Activated T-cell treated with anti-CD3 and anti-CD28 coated beads, Interleukin-2, amount 50 U/mL, for 72 hours (primary cell): ENCODE measurements at regions not wholly inside any gene's neighbourhood (a gene's known extent, or its start where the extent isn't known, plus 50 kb on each side); places are given as distances from the start of the nearest gene placed in this dataset.

ENCODE experiments used
- ATAC-seq, 2 donors: fragments of 150-1000 bp; cut with Tn5 transposase; replicated peaks in 1 of 2; 2 replicates each; pipeline ENCODE4 v1.10.0; 2021; ENCODE audit warnings: moderate library complexity in 2 of 2, mild to moderate bottlenecking in 1 of 2
- DNase-seq, 2 donors: peaks; one replicate each; pipeline ENCODE4 v3.0.0; 2021 to 2022; ENCODE audit warnings: mixed read lengths in 1 of 2
- H3K27ac Mint-ChIP-seq: one replicate; pipeline ENCODE4 v1.8.0; 2022; ENCODE audit warnings: mild to moderate bottlenecking, moderate library complexity, mixed read lengths
- H3K27me3 Mint-ChIP-seq: one replicate; pipeline ENCODE4 v1.8.0; 2022; ENCODE audit warnings: low read depth, mixed read lengths
- H3K36me3 Mint-ChIP-seq, 2 donors: one replicate each; pipeline ENCODE4 v1.8.0; 2022; ENCODE audit warnings: mixed read lengths in 2 of 2, mild to moderate bottlenecking in 1 of 2; ENCODE audit not compliant: insufficient read depth in 2 of 2
- H3K4me1 Mint-ChIP-seq: one replicate; pipeline ENCODE4 v1.8.0; 2022; ENCODE audit warnings: low read depth, mixed read lengths
- H3K4me3 Mint-ChIP-seq, 2 donors: one replicate each; pipeline ENCODE4 v1.8.0; 2022; ENCODE audit warnings: mild to moderate bottlenecking in 2 of 2, mixed read lengths in 2 of 2, moderate library complexity in 2 of 2
- H3K9me3 Mint-ChIP-seq, 2 donors: one replicate each; pipeline ENCODE4 v1.8.0; 2022; ENCODE audit warnings: mixed read lengths in 2 of 2

GRCh38 chr7:149379625-149380024 is 81.2 kb downstream of the ZNF777 start:
- no peak for ATAC-seq
- peaks cover 8% of the 10 kb centered on the region for H3K27me3 Mint-ChIP-seq
- H3K27ac Mint-ChIP-seq = no peak overlapping the region
- DNase-seq = no peak
- H3K9me3 Mint-ChIP-seq = peaks cover 6 to 9% of the 10 kb centered on the region in 2 donors
- H3K4me1 Mint-ChIP-seq = no peaks in the 10 kb centered on the region
- H3K4me3 Mint-ChIP-seq = no peak overlapping the region
- peaks cover 5 to 11% of the 10 kb centered on the region in 2 donors for H3K36me3 Mint-ChIP-seq

GRCh38 chr7:149381245-149381644 is 79.6 kb downstream of the ZNF777 start:
- H3K27ac Mint-ChIP-seq = no peak overlapping the region
- ATAC-seq = no peak
- no peak overlapping the region for H3K4me3 Mint-ChIP-seq
- peaks cover 6 to 9% of the 10 kb centered on the region in 2 donors for H3K9me3 Mint-ChIP-seq
- H3K4me1 Mint-ChIP-seq = no peaks in the 10 kb centered on the region
- H3K36me3 Mint-ChIP-seq = peaks cover 5 to 11% of the 10 kb centered on the region in 2 donors
- no peak for DNase-seq
- H3K27me3 Mint-ChIP-seq = peaks cover 8% of the 10 kb centered on the region
